GM15510 (cell line): ENCODE measurements at regions not wholly inside any gene's neighbourhood (a gene's known extent, or its start where the extent isn't known, plus 50 kb on each side); places are given as distances from the start of the nearest gene placed in this dataset.

Experiments used
- POLR2A ChIP-seq: IDR thresholded peaks from 3 replicates; pipeline ENCODE4 v1.6.1; 2011; ENCODE audit warnings: borderline replicate concordance; ENCODE audit not compliant: insufficient read length; ENCODE audit errors: extremely low read depth

DNA sequence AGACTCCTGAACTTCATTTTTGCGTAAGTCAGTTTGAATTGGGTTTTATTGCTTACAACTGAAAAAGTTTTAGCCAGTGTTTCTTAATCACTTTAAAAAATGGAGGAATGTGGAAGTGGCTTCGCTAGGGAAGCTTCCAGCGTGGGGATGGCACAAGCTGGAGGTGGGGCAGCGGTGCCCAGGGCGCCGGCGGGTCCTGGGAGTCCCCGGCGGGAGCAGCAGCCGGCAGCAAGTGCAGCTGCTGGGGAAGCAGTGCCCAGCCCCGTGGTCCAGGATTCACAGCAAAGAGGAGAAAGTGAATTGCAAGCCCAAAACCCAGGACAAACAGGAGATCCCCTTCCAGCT, 301.8 kb upstream of the PROK2 start:
- TF ChIP-seq POLR2A, result no peak

DNA sequence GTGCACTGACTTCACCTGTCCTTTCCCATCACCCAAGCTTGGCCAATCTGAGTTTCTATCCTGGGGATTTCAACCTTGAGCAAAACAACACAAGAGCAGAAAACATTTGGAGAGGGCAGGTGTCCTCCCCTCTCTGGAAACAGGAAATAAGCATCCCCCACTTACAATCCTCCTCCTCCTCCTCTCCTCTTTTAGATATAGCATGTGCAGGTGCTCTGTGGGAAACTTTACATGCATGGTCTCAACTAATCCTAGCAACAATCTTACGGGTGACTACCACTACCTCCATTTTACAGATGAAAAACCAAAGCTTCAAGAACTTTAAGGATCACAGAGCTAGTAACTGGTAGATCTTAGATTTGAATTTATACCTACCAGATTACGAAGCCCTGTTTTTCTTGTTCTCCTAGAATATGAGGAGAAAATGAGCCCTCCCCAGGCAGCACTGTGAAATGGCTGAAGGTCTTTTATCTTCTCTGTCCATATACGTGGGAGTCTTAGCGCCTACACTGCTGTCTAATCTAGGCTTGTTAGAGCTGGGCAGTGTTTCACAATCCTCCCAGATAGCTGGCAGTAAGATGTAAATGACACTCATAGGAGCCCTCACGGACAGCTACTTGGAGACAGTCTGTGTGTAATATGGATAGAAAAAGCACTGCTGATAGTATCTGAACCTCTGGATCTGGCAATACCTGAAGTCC, 301.2 kb upstream of the PROK2 start:
- TF ChIP-seq POLR2A, result no peak

- TF ChIP-seq POLR2A, result no peak
Measured at GRCh38 chr3:72085036-72085435, 300.1 kb upstream of the PROK2 start.

DNA sequence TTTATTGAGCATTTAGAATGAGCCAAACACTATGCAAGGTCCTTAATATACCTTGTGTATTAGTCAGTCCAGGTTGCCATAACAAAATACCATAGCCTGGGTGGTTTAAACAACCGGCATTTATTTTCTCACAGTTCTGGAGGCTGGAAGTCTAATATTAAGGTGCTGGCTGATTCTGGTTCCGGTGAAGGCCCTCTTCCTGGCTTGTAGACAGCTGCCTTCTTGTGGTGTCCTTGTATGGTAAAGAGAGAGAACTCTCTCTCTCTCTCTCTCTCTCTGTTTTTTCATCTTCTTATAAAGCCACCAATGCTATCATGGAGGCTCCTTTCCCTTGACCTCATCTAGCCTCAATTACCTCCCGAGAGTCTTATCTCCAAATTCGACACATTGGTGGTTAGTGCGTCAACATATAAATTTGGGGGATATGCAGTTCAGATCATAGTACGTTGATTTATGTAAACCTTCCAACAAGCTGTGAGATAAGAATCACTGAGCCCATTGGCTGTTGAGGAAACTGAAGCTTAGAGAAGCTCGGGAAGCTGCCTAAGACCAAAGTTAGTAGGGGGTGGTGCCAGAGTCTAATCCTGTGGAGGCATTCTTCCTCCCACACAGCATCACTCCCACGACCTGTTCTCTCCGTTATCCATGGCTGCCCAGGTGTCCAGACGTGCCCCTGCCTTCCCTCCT, 298.0 kb upstream of the PROK2 start:
- no peak for TF ChIP-seq POLR2A

GRCh38 chr3:72082186-72082715, 297.3 kb upstream of the PROK2 start:
- TF ChIP-seq POLR2A, result no peak

DNA sequence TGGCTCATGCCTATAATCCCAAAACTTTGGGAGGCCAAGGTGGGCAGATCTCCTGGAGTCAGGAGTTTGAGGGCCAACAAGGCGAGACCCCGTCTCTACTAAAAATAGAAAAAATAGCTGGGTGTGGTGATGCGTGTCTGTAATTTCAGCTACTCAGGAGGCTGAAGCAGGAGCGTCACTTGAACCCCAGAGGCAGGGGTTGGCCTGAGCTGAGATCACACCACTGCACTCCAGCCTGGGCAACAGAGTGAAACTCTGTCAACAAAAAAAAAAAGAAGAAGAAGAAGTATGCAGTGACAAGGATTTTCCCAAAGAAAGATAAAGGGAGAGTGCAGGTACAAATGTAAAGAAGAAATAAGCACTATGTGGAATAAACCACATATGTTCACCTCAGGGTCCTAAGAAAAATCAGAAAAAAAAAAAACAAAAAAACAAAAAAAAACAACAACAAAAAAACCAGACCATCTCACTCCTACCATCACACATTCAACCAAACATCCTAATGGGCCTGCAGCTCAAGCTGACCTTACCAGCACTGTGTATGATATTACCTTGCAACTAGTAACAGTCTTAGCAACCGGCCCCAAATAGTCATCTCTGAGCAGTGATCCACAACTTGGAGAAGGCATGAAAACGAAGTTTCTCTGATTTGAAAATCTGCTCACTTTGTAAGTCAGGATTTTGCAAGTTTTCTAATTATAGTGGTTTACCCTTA, 296.7 kb upstream of the PROK2 start:
- no peak for TF ChIP-seq POLR2A

DNA sequence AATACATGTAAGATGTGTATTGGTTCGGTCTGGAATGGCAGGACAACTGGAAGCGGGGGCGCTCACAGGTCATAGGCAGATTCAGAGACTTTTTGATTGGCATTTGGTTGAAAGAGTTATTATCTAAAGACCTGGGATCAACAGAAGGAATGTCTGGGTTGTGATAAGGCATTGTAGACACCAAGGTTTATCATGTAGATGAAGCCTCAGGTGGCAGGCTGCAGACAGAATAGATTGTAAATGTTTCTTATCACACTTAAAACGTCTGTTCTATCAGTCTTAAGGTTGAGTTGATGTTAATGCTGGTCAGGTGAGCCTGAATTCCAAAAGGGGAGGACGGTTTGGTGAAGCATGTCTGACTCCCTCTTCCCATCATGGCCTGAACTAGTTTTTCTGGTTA, 295.9 kb upstream of the PROK2 start:
- TF ChIP-seq POLR2A, result no peak

DNA sequence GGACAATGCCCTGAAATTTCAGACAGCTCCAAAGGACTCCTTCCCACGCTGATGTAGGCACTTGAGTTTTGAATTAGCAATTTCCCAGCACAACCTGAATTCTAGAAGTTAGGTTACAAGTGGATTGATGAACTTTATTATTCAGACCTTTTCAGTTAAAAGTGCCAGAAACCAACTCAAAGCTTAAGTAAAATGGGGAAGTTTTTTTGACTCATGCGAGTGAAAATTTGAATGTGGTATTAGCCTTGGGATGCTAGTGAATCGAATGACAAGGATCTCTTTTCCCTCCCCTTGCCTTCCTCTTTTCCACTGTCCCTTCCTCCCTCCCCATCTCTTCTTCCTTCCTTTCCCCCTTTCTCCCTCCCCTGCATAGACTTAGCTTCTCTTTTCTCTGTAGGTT, 295.1 kb upstream of the PROK2 start:
- TF ChIP-seq POLR2A, result no peak

GRCh38 chr3:72079369-72079872, 294.5 kb upstream of the PROK2 start:
- no peak for TF ChIP-seq POLR2A

- no peak for TF ChIP-seq POLR2A
Measured at GRCh38 chr3:72078676-72079368, 293.9 kb upstream of the PROK2 start.

DNA sequence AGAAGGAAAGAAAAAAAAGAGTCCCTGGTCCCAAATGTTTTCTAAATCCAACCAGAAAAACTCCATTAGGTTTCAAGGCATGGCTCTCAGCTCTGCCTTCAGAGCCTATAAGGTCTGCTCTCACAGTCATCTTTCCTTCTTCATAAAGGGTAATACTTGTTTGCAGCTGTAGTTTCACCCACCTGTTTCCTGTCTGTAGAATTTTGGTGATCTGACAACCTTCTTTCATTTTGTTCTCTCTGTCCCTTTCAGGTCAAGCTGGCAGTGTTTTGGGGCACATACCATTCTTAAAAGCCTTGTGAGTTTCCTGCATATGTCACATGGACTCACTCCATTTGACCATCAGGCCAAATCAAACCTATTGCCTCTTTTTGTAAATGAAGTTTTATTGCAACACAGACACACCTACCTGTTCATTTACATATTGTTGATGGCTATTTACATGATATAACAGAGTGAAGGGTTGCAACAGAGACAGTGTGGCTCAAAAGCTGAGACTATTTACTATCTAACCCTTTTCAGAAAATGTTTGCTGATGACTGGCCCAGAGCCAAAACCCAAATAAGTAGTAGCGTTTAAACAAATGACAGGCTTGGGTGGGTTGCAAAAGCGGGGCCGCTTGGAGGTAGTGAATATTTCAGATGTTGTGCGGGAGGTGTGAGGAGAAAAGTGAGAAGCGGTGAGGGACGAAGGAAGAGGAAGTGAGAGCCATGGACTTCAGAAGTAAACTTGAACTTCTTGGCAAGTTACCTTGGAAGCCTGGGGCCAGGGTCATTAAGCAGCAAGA, 292.7 kb upstream of the PROK2 start:
- no peak for TF ChIP-seq POLR2A

DNA sequence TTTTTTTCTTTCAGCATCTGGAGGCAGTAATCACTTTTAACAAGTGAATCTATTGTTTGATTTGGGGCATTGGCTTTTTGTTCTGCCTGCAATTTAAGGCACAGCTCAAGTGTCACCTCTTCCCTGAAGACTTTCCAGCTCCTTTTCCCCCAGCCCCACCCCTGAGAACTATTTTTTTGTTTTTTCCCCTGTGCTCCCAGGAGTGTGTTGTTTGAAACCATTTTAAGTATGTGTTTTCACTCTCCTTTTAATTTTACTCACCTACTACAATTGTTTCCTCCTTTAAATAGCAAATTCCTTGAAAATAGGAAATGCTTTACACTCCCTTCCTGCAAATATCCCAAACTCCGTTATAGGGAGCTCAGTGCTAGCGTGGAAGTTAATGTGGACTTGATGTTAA, 286.7 kb upstream of the PROK2 start:
- TF ChIP-seq POLR2A, result no peak

GRCh38 chr3:72070005-72070404, 285.1 kb upstream of the PROK2 start:
- no peak for TF ChIP-seq POLR2A

DNA sequence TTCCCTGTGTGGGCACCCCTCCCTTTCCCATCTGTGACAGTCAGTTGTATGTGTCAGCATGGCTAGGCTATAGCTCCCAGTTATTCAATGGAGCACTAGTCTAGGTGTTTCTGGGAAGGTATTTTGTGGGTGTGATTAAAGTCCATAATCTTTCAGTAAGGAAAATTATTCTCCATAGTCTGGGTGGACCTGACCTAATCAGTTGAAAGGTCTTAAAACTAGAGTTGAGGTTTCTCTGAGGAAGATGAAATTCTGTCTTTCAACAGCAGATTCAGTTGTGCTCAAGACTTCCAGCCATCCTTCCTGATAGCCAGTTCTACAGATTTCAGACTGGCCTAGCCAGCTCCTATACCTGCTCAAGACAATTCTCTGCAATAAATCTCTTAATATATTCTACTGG, 284.6 kb upstream of the PROK2 start:
- no peak for TF ChIP-seq POLR2A
